CD4-positive, alpha-beta T cell treated with Interleukin-15 for 1 hour (primary cell): ENCODE measurements at regions not wholly inside any gene's neighbourhood (a gene's known extent, or its start where the extent isn't known, plus 50 kb on each side); places are given as distances from the start of the nearest gene placed in this dataset.

ENCODE experiments used
- DNase-seq: peaks from one replicate; pipeline ENCODE4 v3.0.0-alpha.2; 2020

- no peak for DNase-seq
Observed at GRCh38 chr2:238691596-238692491, 156.0 kb upstream of the TWIST2 start.

GRCh38 chr2:238692562-238692961 lies 155.3 kb upstream of the TWIST2 start:
- DNase-seq: no peak

GRCh38 chr2:238693337-238694093 lies 154.4 kb upstream of the TWIST2 start:
- no peak for DNase-seq

- DNase-seq: no peak
Observed at GRCh38 chr2:238694136-238694755, 153.6 kb upstream of the TWIST2 start.

- DNase-seq: no peak
Observed at GRCh38 chr2:238694922-238695321, 153.0 kb upstream of the TWIST2 start.

GRCh38 chr2:238695538-238695937 lies 152.3 kb upstream of the TWIST2 start:
- no peak for DNase-seq

- no peak for DNase-seq
Observed at GRCh38 chr2:238696331-238696730, 151.6 kb upstream of the TWIST2 start.

- no peak for DNase-seq
Observed at GRCh38 chr2:238696786-238697185, 151.1 kb upstream of the TWIST2 start.

- no peak for DNase-seq
Observed at GRCh38 chr2:238697193-238698071, 150.5 kb upstream of the TWIST2 start.

GRCh38 chr2:238698072-238698352 lies 149.9 kb upstream of the TWIST2 start:
- DNase-seq: no peak

GRCh38 chr2:238698451-238699306 lies 149.2 kb upstream of the TWIST2 start:
- DNase-seq: no peak

- DNase-seq: no peak
Observed at GRCh38 chr2:238699307-238700116, 148.4 kb upstream of the TWIST2 start.

GRCh38 chr2:238700117-238700457 lies 147.8 kb upstream of the TWIST2 start:
- no peak for DNase-seq

GRCh38 chr2:238700506-238701340 lies 147.2 kb upstream of the TWIST2 start:
- DNase-seq: no peak

- DNase-seq: no peak
Observed at GRCh38 chr2:238701341-238702206, 146.3 kb upstream of the TWIST2 start.

GRCh38 chr2:238702276-238703052 lies 145.4 kb upstream of the TWIST2 start:
- DNase-seq: no peak

GRCh38 chr2:238703053-238703415 lies 144.9 kb upstream of the TWIST2 start:
- DNase-seq: no peak

- DNase-seq: no peak
Observed at GRCh38 chr2:238703436-238703835, 144.4 kb upstream of the TWIST2 start.
